Activated naive CD4-positive, alpha-beta T cell treated with anti-CD3 and anti-CD28 coated beads for 36 hours (primary cell): ENCODE measurements at regions not wholly inside any gene's neighbourhood (a gene's known extent, or its start where the extent isn't known, plus 50 kb on each side); places are given as distances from the start of the nearest gene placed in this dataset.
"Not testable (repeated sequence)": the region's sequence is repeated elsewhere in the genome, so short reads cannot be mapped to it uniquely, and the experiment has no call there.

Experiments used
- CTCF ChIA-PET: fragments of 350-600 bp; sonication (Branson Sonifier 250); formaldehyde crosslinking; loops from one replicate; lab custom pipeline; 2021; ENCODE audit warnings: antibody characterized with exemption; lab: Charles Lee
- DNase-seq: peaks from one replicate; pipeline ENCODE4 v3.0.0-alpha.2; 2020
- H3K27ac Mint-ChIP-seq: one replicate; pipeline ENCODE4 v1.8.0; 2021; ENCODE audit warnings: mild to moderate bottlenecking, mixed read lengths
- H3K27me3 Mint-ChIP-seq: one replicate; pipeline ENCODE4 v1.8.0; 2021; ENCODE audit warnings: low read depth, mixed read lengths
- H3K36me3 Mint-ChIP-seq: one replicate; pipeline ENCODE4 v1.8.0; 2021; ENCODE audit warnings: low read depth, mixed read lengths
- H3K4me1 Mint-ChIP-seq: one replicate; pipeline ENCODE4 v1.8.0; 2021; ENCODE audit warnings: low read depth, mixed read lengths
- H3K4me3 Mint-ChIP-seq: one replicate; pipeline ENCODE4 v1.8.0; 2021; ENCODE audit warnings: mild to moderate bottlenecking, moderate library complexity, mixed read lengths
- H3K9me3 Mint-ChIP-seq: one replicate; pipeline ENCODE4 v1.8.0; 2021; ENCODE audit warnings: mixed read lengths
- intact Hi-C: fragments of 100-400 bp; cut with micrococcal nuclease; formaldehyde crosslinking; loops from one replicate; pipeline ENCODE4 v1.15.1; 2023

GRCh38 chr6:82602776-82603175 lies 239.2 kb downstream of the TPBG start:
- intact Hi-C loops = no loop called here
- H3K27me3 Mint-ChIP-seq = peaks cover 3% of the 10 kb centered on the region
- no peak for DNase-seq
- no peak overlapping the region for H3K4me3 Mint-ChIP-seq
- CTCF ChIA-PET = interaction anchor here (0.5 kb wide), 1 partner anchor 313 kb away, joined by 3 read pairs; no protein-coding TSS in a partner anchor
- no peaks in the 10 kb centered on the region for H3K4me1 Mint-ChIP-seq
- H3K9me3 Mint-ChIP-seq = no peaks in the 10 kb centered on the region
- H3K27ac Mint-ChIP-seq = no peak overlapping the region
- no peaks in the 10 kb centered on the region for H3K36me3 Mint-ChIP-seq

GRCh38 chr6:82603871-82604270 lies 240.3 kb downstream of the TPBG start:
- CTCF ChIA-PET = no interaction called here
- H3K27ac Mint-ChIP-seq = no peak overlapping the region
- H3K4me3 Mint-ChIP-seq = no peak overlapping the region
- no peak for DNase-seq
- intact Hi-C loops = no loop called here
- H3K4me1 Mint-ChIP-seq = no peaks in the 10 kb centered on the region
- no peaks in the 10 kb centered on the region for H3K36me3 Mint-ChIP-seq
- H3K9me3 Mint-ChIP-seq = no peaks in the 10 kb centered on the region
- peaks cover 3% of the 10 kb centered on the region for H3K27me3 Mint-ChIP-seq

- no peaks in the 10 kb centered on the region for H3K4me1 Mint-ChIP-seq
- H3K27ac Mint-ChIP-seq = no peak overlapping the region
- intact Hi-C loops = no loop called here
- no peaks in the 10 kb centered on the region for H3K27me3 Mint-ChIP-seq
- no peaks in the 10 kb centered on the region for H3K9me3 Mint-ChIP-seq
- H3K36me3 Mint-ChIP-seq = no peaks in the 10 kb centered on the region
- CTCF ChIA-PET = no interaction called here
- no peak for DNase-seq
- H3K4me3 Mint-ChIP-seq = no peak overlapping the region
These were observed 244.5 kb downstream of the TPBG start for GRCh38 chr6:82607998-82608725.

DNA sequence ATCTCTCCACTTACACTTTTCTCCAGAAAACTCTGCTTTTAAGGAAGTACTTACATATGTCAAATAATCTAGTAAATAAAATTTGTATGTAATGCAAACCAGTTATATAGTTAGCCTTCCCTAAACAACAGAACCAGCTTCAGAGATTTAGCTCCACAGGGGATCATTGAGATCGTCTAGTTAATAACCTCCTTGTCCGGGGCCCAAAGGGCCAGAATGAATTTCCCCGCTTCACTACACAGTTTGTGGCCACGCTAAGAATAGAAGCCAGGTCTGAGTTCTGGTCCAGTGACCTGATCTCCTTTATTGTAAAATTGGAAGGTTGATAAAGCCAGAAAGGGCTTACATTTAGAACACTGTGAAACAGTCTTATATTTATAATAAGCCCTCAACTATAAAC lies 245.2 kb downstream of the TPBG start:
- no peaks in the 10 kb centered on the region for H3K36me3 Mint-ChIP-seq
- intact Hi-C loops = no loop called here
- DNase-seq = no peak
- CTCF ChIA-PET = no interaction called here
- no peak overlapping the region for H3K27ac Mint-ChIP-seq
- H3K4me3 Mint-ChIP-seq = no peak overlapping the region
- no peaks in the 10 kb centered on the region for H3K27me3 Mint-ChIP-seq
- H3K4me1 Mint-ChIP-seq = no peaks in the 10 kb centered on the region
- H3K9me3 Mint-ChIP-seq = no peaks in the 10 kb centered on the region

- Mint-ChIP-seq H3K27ac (no peak overlapping the region), H3K27me3 (no peaks in the 10 kb centered on the region), H3K36me3 (no peaks in the 10 kb centered on the region), H3K4me1 (no peaks in the 10 kb centered on the region), H3K4me3 (no peak overlapping the region), H3K9me3 (no peaks in the 10 kb centered on the region)
- DNase-seq = no peak
- CTCF ChIA-PET = no interaction called here
- intact Hi-C loops = no loop called here
These were observed 248.1 kb downstream of the TPBG start for GRCh38 chr6:82611751-82612150.

GRCh38 chr6:82612475-82613039 lies 248.9 kb downstream of the TPBG start:
- no peaks in the 10 kb centered on the region for H3K9me3 Mint-ChIP-seq
- no peaks in the 10 kb centered on the region for H3K27me3 Mint-ChIP-seq
- H3K27ac Mint-ChIP-seq = no peak overlapping the region
- CTCF ChIA-PET = no interaction called here
- no peaks in the 10 kb centered on the region for H3K4me1 Mint-ChIP-seq
- no peaks in the 10 kb centered on the region for H3K36me3 Mint-ChIP-seq
- H3K4me3 Mint-ChIP-seq = no peak overlapping the region
- DNase-seq = no peak
- intact Hi-C loops = no loop called here

DNA sequence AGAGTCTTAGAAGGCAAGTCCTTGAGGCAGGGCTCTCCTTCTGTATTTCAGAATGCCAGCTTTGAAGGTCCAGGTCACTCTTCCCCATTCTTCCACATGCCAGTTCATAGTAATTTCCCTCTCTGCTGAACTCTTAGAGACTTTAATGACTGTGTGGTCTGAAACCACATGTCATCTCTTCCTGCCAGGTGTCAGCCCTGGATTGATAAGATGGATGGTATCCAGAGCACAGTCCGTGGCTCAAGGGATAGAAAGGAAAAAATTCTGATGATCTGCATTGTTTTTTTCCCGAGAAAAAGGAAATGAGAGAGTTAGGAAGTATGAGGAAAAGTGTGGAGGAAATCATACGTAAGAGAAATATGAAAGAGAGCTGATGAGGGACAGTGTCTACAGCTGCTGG lies 250.9 kb downstream of the TPBG start:
- CTCF ChIA-PET = no interaction called here
- DNase-seq = no peak
- Mint-ChIP-seq H3K27me3 (no peaks in the 10 kb centered on the region), H3K27ac (no peak overlapping the region), H3K9me3 (no peaks in the 10 kb centered on the region), H3K4me3 (no peak overlapping the region), H3K4me1 (no peaks in the 10 kb centered on the region), H3K36me3 (no peaks in the 10 kb centered on the region)
- intact Hi-C loops = no loop called here

- no peak overlapping the region for H3K27ac Mint-ChIP-seq
- no peaks in the 10 kb centered on the region for H3K4me1 Mint-ChIP-seq
- no peak overlapping the region for H3K4me3 Mint-ChIP-seq
- intact Hi-C loops = no loop called here
- peaks cover 6% of the 10 kb centered on the region for H3K9me3 Mint-ChIP-seq
- no peaks in the 10 kb centered on the region for H3K36me3 Mint-ChIP-seq
- no peak for DNase-seq
- CTCF ChIA-PET = no interaction called here
- no peaks in the 10 kb centered on the region for H3K27me3 Mint-ChIP-seq
These were observed 252.9 kb downstream of the TPBG start for GRCh38 chr6:82616386-82617028.

- CTCF ChIA-PET = no interaction called here
- Mint-ChIP-seq H3K27me3 (no peaks in the 10 kb centered on the region), H3K27ac (no peak overlapping the region), H3K9me3 (peaks cover 13% of the 10 kb centered on the region), H3K4me3 (no peak overlapping the region), H3K4me1 (no peaks in the 10 kb centered on the region), H3K36me3 (no peaks in the 10 kb centered on the region)
- intact Hi-C loops = no loop called here
- no peak for DNase-seq
These were observed 254.0 kb downstream of the TPBG start for GRCh38 chr6:82617648-82618047.

- CTCF ChIA-PET = no interaction called here
- intact Hi-C loops = no loop called here
- H3K27ac Mint-ChIP-seq = no peak overlapping the region
- H3K36me3 Mint-ChIP-seq = no peaks in the 10 kb centered on the region
- H3K4me3 Mint-ChIP-seq = no peak overlapping the region
- H3K4me1 Mint-ChIP-seq = no peaks in the 10 kb centered on the region
- no peak for DNase-seq
- H3K9me3 Mint-ChIP-seq = peaks cover 13% of the 10 kb centered on the region
- no peaks in the 10 kb centered on the region for H3K27me3 Mint-ChIP-seq
These were observed 256.0 kb downstream of the TPBG start for GRCh38 chr6:82619573-82619972.

- no peak overlapping the region for H3K27ac Mint-ChIP-seq
These were observed 258.8 kb downstream of the TPBG start for GRCh38 chr6:82622461-82622860.

GRCh38 chr6:82624251-82624650 lies 260.6 kb downstream of the TPBG start:
- Mint-ChIP-seq H3K4me1 (no peaks in the 10 kb centered on the region), H3K36me3 (no peaks in the 10 kb centered on the region), H3K27ac (no peak overlapping the region), H3K27me3 (no peaks in the 10 kb centered on the region), H3K9me3 (peaks cover 18% of the 10 kb centered on the region), H3K4me3 (no peak overlapping the region)
- intact Hi-C loops = no loop called here
- no peak for DNase-seq
- CTCF ChIA-PET = no interaction called here

More at GRCh38 chr6:82622461-82622860, 258.8 kb downstream of the TPBG start:
- peaks cover 18% of the 10 kb centered on the region for H3K9me3 Mint-ChIP-seq
- intact Hi-C loops = no loop called here
- no peaks in the 10 kb centered on the region for H3K27me3 Mint-ChIP-seq
- H3K36me3 Mint-ChIP-seq = no peaks in the 10 kb centered on the region
- CTCF ChIA-PET = no interaction called here
- DNase-seq = no peak
- no peaks in the 10 kb centered on the region for H3K4me1 Mint-ChIP-seq
- H3K4me3 Mint-ChIP-seq = no peak overlapping the region

- H3K27ac Mint-ChIP-seq, H3K9me3 Mint-ChIP-seq, H3K4me3 Mint-ChIP-seq, DNase-seq, H3K27me3 Mint-ChIP-seq, H3K36me3 Mint-ChIP-seq, H3K4me1 Mint-ChIP-seq, intact Hi-C loops, CTCF ChIA-PET: not testable (repeated sequence)
These were observed 263.3 kb downstream of the TPBG start for GRCh38 chr6:82626946-82627345.
